PC-3 (cell line): ENCODE measurements at regions not wholly inside any gene's neighbourhood (a gene's known extent, or its start where the extent isn't known, plus 50 kb on each side); places are given as distances from the start of the nearest gene placed in this dataset.

Source experiments
- ATAC-seq: fragments of 200-7000 bp; cut with Tn5 transposase; 2 replicates; pipeline ENCODE4 v1.9.1; 2020; ENCODE audit warnings: mild to moderate bottlenecking, moderate library complexity
- BruUV-seq: library from RNA; stranded (reverse); fragments of 400-500 nt; replicated peaks from 2 replicates; lab custom pipeline; 2021; lab: Mats Ljungman, UMichigan
- CTCF ChIA-PET: fragments of 300-600 bp; sonication (Branson Sonifier 250); formaldehyde crosslinking; loops from one replicate; lab custom pipeline; 2022; ENCODE audit warnings: antibody characterized with exemption; lab: Charles Lee
- POLR2A ChIA-PET: fragments of 300-600 bp; sonication (Branson Sonifier 250); formaldehyde crosslinking; loops from one replicate; lab custom pipeline; 2022; ENCODE audit warnings: antibody characterized with exemption; ENCODE audit not compliant: unreplicated experiment; lab: Charles Lee
- DNase-seq: peaks from one replicate; pipeline ENCODE4 v3.0.0-alpha.2; 2015
- H2AFZ ChIP-seq: fragments of 300-600 bp; sonication (generic); 2 replicates; pipeline ENCODE4 v1.6.0; 2016; ENCODE audit warnings: antibody characterized with exemption, low read length
- H3F3A ChIP-seq: fragments of 300-600 bp; sonication (generic); one replicate; pipeline ENCODE4 v1.6.0; 2017; ENCODE audit warnings: antibody characterized with exemption, low read length, control low read depth, mild to moderate bottlenecking; ENCODE audit not compliant: unreplicated experiment
- H3K27ac ChIP-seq: fragments of 300-600 bp; sonication (generic); 2 replicates; pipeline ENCODE4 v1.5.1; 2016; ENCODE audit warnings: mild to moderate bottlenecking, low read length
- H3K27me3 ChIP-seq: fragments of 300-600 bp; sonication (generic); 2 replicates; pipeline ENCODE4 v1.6.1; 2016; ENCODE audit warnings: low read length, mixed read lengths
- H3K36me3 ChIP-seq: fragments of 300-600 bp; sonication (generic); 2 replicates; pipeline ENCODE4 v1.6.1; 2016; ENCODE audit warnings: low read depth, mixed run types, low read length, mixed read lengths
- H3K4me1 ChIP-seq: fragments of 300-600 bp; sonication (generic); 2 replicates; pipeline ENCODE4 v1.5.1; 2016; ENCODE audit warnings: low read length; ENCODE audit not compliant: insufficient read depth
- H3K4me2 ChIP-seq: fragments of 300-600 bp; sonication (generic); 2 replicates; pipeline ENCODE4 v1.6.0; 2016; ENCODE audit warnings: low read length
- H3K4me3 ChIP-seq: fragments of 300-600 bp; sonication (generic); 2 replicates; pipeline ENCODE4 v1.5.1; 2016; ENCODE audit warnings: mild to moderate bottlenecking, low read length, mixed read lengths
- H3K79me2 ChIP-seq: fragments of 300-600 bp; sonication (generic); 2 replicates; pipeline ENCODE4 v1.6.1; 2017; ENCODE audit warnings: low read length, mixed read lengths
- H3K9ac ChIP-seq: fragments of 300-600 bp; sonication (generic); 2 replicates; pipeline ENCODE4 v1.6.0; 2016; ENCODE audit warnings: mild to moderate bottlenecking, low read length
- H3K9me2 ChIP-seq: fragments of 300-600 bp; sonication (generic); replicated peaks from 2 replicates; pipeline ENCODE4 v1.6.1; 2016; ENCODE audit warnings: mixed run types, low read length, mixed read lengths
- H3K9me3 ChIP-seq: fragments of 300-600 bp; sonication (generic); 2 replicates; pipeline ENCODE4 v1.6.1; 2016; ENCODE audit warnings: low read length, mixed read lengths
- H4K20me1 ChIP-seq: fragments of 300-600 bp; sonication (generic); 2 replicates; pipeline ENCODE4 v1.6.1; 2016; ENCODE audit warnings: low read length, mixed read lengths
- CTCF ChIP-seq: fragments of 300-600 bp; sonication (generic); conservative IDR thresholded peaks from 2 replicates; pipeline ENCODE4 v1.5.1; 2017; ENCODE audit warnings: antibody characterized with exemption, low read depth, mild to moderate bottlenecking, low read length
- EZH2 ChIP-seq: fragments of 300-600 bp; sonication (generic); IDR thresholded peaks from one replicate; pipeline ENCODE4 v1.6.1; 2017; ENCODE audit warnings: antibody characterized with exemption, mild to moderate bottlenecking, low read length; ENCODE audit not compliant: unreplicated experiment
- EZH2phosphoT487 ChIP-seq: fragments of 300-600 bp; sonication (generic); IDR thresholded peaks from 2 replicates; pipeline ENCODE4 v1.6.1; 2018; ENCODE audit warnings: mild to moderate bottlenecking, antibody characterized with exemption, low read length, borderline replicate concordance
- intact Hi-C: fragments of 100-400 bp; cut with micrococcal nuclease; formaldehyde crosslinking; loops from 2 replicates; pipeline ENCODE4 v1.9.0; 2023

GRCh38 chr3:102016417-102016816, 167.1 kb downstream of the NFKBIZ start:
- Histone ChIP-seq H3K79me2 (no peaks in the 10 kb centered on the region), H3F3A (no peaks in the 10 kb centered on the region), H3K4me1 (no peaks in the 10 kb centered on the region), H3K27ac (no peak overlapping the region), H3K36me3 (no peaks in the 10 kb centered on the region), H3K9me2 (peaks cover 4% of the 10 kb centered on the region; the same call in 1 of the 2 replicates), H3K4me2 (no peak overlapping the region), H4K20me1 (no peaks in the 10 kb centered on the region), H3K9me3 (no peaks in the 10 kb centered on the region), H2AFZ (no peak overlapping the region), H3K4me3 (no peak overlapping the region), H3K27me3 (no peaks in the 10 kb centered on the region), H3K9ac (no peak overlapping the region)
- ATAC-seq, result no peak
- ChIA-PET POLR2A (no interaction called here), CTCF (no interaction called here)
- no peak for TF ChIP-seq EZH2phosphoT487
- no peak for TF ChIP-seq EZH2
- TF ChIP-seq CTCF, result no peak
- intact Hi-C loops, result no loop called here
- DNase-seq, result no peak
- BruUV-seq, result no TSS peak

GRCh38 chr3:102017784-102018183, 168.5 kb downstream of the NFKBIZ start:
- no peak overlapping the region for H3K27ac ChIP-seq
- CTCF ChIA-PET, result interaction anchor here (0.7 kb wide), 1 partner anchor 53 kb away, joined by 3 read pairs; no protein-coding TSS in a partner anchor
- peaks cover 4% of the 10 kb centered on the region; the same call in 1 of the 2 replicates for H3K9me2 ChIP-seq
- H4K20me1 ChIP-seq, result no peaks in the 10 kb centered on the region
- peak; percentile 46; the same call in 1 of the 2 replicates for ATAC-seq
- intact Hi-C loops, result no loop called here
- H3K9ac ChIP-seq, result no peak overlapping the region
- TF ChIP-seq EZH2, result no peak
- TF ChIP-seq CTCF, result no peak
- no peak for TF ChIP-seq EZH2phosphoT487
- H3K4me3 ChIP-seq, result no peak overlapping the region
- H3K4me2 ChIP-seq, result no peak overlapping the region
- no peaks in the 10 kb centered on the region for H3K9me3 ChIP-seq
- no peaks in the 10 kb centered on the region for H3K4me1 ChIP-seq
- H3F3A ChIP-seq, result no peaks in the 10 kb centered on the region
- BruUV-seq, result no TSS peak
- POLR2A ChIA-PET, result interaction anchor here (0.7 kb wide), 1 partner anchor 11 kb away, joined by 4 read pairs; no protein-coding TSS in a partner anchor
- H2AFZ ChIP-seq, result peak overlapping the region; percentile 35; the same call in 1 of the 2 replicates
- no peaks in the 10 kb centered on the region for H3K36me3 ChIP-seq
- H3K79me2 ChIP-seq, result no peaks in the 10 kb centered on the region
- DNase-seq, result no peak
- H3K27me3 ChIP-seq, result no peaks in the 10 kb centered on the region

- no peak overlapping the region for H3K4me3 ChIP-seq
- H3K4me1 ChIP-seq, result no peaks in the 10 kb centered on the region
- TF ChIP-seq EZH2, result no peak
- H3K27ac ChIP-seq, result no peak overlapping the region
- ATAC-seq, result no peak
- CTCF ChIA-PET, result interaction anchor here (0.6 to 0.7 kb wide), 2 partner anchors 52 to 150 kb away, joined by 3 to 6 read pairs; no protein-coding TSS in a partner anchor
- no TSS peak for BruUV-seq
- H3K36me3 ChIP-seq, result no peaks in the 10 kb centered on the region
- peaks cover 4% of the 10 kb centered on the region; the same call in 1 of the 2 replicates for H3K9me2 ChIP-seq
- no peaks in the 10 kb centered on the region for H3K9me3 ChIP-seq
- intact Hi-C loops, result no loop called here
- no peaks in the 10 kb centered on the region for H4K20me1 ChIP-seq
- H3K27me3 ChIP-seq, result no peaks in the 10 kb centered on the region
- no peaks in the 10 kb centered on the region for H3K79me2 ChIP-seq
- no peak overlapping the region for H3K4me2 ChIP-seq
- H3K9ac ChIP-seq, result no peak overlapping the region
- no peaks in the 10 kb centered on the region for H3F3A ChIP-seq
- no peak for DNase-seq
- H2AFZ ChIP-seq, result no peak overlapping the region
- POLR2A ChIA-PET, result no interaction called here
Observed at GRCh38 chr3:102018551-102018950, 169.2 kb downstream of the NFKBIZ start.
